Occipital lobe (tissue), 1 donor: ENCODE measurements at regions not wholly inside any gene's neighbourhood (a gene's known extent, or its start where the extent isn't known, plus 50 kb on each side); places are given as distances from the start of the nearest gene placed in this dataset.

Source experiments
- DNase-seq: peaks from one replicate; lab custom pipeline; 2025; lab: John Stamatoyannopoulos, UW

DNA sequence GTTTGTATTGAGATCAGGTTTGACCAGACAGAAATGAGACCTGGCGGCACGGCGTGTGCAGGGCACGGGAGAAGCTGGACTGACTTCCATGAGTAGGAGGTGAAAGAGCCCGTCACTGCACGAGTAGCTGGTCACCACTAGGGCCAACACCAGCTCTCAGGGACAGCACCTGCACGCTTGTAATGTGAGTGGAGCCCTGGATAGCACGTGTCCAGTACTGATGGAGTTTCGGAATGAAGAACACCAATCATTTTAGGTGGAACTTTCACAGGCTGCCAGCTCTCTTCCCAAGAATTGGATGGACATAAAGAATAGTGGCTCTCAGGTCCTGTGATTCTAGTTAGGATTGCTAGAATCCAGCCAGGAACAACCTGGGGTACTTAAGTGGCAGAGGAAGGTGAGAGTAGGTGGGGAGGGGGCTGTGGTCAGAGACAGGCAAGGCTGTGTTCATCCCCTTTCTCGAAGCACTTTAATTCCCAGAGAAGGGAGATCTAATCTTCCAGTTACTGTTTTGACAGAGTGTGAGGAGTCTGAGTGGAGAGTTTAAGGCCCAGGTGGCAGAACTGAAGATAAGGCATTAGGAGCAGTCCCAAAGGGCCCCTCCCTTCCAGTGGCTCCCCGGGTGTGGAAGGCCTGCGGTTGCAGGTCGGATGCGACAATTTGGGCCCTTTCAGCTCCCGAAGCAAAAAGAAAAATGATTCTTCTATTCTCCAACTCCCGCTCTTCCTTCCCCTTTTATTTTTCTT is 314.8 kb downstream of the QKI start:
- no peak for DNase-seq

DNA sequence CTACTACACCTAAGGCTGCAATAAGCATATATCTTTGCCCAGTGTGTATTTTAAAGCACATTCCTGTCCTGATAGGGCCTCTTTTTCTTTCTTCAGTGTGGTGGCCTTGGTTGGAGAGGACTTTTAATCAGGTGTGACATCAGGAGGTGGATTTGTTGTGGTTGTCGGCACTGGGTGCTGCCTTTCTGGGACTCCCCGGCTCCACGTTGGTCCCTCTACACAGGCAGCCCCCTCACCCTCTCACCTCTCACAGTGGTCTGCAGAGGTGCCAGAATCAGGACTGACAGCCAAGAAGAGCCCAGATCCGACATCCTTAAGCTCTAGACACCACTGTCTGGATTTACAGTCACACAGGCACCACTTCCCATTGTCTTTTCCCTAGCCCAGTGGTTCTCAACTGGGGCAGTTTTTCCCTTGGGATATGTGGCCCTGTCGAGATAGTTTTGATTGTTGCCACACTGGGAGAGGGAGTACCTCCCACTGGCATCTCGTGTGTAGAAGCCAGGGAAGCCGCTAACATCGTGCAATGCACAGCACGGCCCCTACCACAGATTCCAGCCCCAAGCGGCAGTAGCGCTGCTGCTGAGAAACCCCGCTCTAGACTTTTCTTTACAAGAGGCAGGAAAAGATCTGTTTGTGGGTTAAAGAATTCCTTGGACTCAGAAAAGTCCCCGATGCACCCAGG is 314.1 kb downstream of the QKI start:
- DNase-seq, result no peak

DNA sequence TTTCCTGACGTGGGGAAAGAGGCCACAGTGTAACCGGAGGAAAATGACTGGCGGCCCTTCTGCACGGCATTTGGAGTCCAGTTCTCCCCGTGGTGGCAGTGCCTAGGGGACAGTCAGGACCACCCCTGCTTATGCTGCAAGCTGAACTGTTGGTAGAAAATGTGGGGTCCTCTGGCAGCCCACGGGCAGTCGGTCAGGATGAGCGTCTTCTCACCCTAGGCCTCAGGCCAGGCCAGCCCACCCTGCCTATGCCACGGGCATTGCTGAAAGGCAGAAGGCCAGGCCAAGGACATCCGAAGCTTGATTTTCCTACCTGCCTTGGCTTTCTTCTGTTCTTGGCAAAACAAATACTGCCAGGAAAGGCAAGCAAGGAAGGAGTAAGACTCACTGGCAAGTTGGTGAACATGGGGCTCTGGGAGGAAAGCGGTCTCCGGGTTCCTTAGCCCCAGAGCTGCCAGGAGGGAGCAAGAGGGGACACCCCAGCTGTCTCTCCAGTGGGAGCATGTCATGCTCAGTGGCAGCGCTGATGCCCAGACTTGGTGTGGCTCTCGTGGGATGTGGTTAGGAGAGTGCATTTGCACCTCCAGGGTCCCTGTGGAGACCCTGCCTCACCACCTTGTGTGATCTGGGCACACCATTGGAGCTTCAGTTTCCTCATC is 311.6 kb downstream of the QKI start:
- DNase-seq, result no peak

DNA sequence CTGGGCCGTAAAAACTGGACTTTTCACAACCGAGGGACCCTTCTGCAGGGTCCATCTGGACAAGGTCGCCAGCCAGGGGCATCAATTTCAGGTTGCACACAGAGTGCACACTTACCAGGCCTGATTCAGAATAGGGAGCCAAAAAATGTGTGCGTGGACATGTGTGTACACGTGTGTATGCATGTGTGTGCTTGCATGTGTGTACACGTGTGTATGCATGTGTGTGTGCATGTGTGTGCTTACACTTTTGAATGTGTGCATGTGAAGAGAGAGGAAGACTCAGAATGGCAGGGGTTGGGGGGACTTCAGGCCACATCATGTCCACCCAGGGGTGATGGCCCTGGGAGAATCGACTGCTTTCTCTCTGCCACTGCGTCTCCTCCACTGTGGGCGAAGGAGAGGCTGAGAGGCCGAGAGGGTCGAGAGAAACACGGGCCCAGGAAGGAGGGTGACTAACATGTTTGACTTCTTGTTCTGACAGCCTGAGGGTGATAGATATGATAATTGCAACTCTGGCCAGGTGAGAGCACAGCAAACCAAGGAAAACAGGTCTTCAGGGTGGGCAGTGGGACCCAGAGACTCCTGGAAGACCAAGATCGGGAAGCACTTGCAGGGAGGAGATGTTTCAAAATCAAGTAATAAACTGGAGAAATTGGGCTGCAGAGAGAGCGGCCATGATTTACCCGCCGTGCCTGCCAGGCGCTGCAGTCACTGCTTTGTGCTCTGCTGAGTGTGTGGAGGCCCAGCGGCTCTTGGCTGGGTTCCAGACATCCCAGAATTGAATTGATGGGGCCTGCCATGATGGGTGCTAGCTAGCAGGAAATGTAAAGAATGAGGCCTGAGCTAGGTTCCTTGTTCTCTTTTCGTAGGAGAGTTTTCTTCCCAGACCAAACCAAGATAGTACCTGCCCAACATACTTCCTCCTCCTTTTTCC is 310.8 kb downstream of the QKI start:
- no peak for DNase-seq

DNA sequence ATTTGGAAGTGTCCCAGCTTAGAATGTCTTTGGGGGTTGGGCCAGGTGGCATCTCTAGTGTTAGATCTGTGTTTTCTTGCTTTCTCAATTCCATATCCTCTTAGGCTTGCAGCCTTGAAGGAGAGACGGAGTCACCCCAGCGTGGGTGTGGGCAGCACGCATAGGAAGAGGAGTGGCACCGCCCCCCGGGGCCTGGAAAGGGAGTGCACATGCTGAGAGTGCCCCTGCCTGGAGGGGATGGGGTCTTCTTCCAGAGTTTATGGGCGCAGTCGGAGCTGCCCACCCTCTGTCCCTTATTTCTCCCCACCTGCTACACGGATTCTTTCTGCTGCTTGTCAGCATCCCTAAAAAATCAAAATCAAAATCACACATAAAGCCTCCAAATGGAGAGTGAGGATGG is 309.7 kb downstream of the QKI start:
- DNase-seq, result no peak

DNA sequence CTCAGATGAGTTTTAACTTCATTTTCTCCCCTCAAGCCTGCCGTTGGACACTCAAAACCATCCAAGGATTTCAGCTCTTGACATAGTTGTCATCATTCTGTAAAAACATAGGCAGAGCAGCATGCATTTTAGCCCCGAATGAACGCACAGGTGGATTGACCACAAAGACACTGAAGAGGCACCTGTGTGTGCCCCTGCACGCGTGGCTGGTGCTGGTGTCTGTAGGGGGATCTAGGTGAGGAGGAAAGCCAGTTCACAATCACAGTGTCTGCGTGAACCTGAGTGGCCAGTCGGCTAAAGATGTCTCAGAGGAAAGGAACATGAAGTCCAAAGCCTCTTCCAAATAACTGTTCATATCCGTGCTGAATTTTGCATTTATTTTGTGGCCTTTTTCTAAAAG is 309.2 kb downstream of the QKI start:
- DNase-seq, result no peak

DNA sequence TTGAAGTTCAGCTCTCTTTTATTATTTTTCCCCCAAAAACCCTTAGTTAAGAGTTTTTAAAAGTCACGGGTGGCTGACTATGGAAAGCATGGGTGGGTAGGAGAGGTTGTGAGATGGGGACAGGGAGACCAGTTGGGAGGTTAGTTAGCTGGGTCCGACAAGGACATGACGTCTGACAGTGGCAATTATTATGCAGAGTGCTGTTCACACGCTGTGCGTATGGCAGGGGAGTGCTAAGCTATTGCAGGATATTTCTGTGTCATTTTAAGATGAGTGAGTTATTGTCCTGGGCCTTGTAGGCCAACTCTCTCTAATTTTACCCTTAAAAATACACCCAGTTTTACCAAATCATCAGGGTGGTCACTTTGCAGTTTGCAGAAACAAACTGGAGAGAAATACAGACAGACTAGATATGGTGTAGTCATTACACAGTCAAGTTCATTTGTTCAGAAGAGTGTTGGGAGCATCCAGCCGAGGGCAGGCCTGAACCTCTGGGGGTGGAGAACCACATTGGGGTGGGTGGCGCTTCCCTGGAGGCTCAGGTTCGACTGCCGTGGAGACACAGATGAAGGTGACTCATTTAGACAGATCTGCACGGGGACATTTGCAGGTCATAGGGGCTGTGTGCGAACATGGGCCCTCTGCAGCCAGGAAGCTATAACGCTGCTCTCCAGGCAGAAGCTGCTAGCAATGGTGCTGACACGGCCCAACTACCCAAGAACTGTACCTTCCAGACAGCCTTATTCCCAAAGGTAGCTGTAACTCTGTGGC is 307.6 kb downstream of the QKI start:
- no peak for DNase-seq

DNA sequence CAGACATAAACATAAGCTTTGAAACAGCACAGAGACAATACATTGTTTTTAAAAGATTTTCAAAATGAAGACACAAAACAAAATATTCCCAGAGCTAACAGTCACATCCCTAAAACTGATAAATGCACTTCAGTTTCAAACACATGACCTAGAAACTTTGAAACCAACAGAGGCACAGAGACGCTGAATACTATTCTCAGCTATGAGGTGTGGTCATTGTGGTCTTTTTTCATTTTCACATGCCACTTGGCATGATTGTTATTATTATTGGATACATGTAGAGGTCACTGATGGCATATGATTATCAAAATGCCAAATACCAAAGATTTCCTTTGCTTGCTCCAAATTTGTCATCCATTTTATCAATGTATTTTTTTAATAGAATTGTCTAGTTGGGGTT is 306.9 kb downstream of the QKI start:
- DNase-seq, result no peak

DNA sequence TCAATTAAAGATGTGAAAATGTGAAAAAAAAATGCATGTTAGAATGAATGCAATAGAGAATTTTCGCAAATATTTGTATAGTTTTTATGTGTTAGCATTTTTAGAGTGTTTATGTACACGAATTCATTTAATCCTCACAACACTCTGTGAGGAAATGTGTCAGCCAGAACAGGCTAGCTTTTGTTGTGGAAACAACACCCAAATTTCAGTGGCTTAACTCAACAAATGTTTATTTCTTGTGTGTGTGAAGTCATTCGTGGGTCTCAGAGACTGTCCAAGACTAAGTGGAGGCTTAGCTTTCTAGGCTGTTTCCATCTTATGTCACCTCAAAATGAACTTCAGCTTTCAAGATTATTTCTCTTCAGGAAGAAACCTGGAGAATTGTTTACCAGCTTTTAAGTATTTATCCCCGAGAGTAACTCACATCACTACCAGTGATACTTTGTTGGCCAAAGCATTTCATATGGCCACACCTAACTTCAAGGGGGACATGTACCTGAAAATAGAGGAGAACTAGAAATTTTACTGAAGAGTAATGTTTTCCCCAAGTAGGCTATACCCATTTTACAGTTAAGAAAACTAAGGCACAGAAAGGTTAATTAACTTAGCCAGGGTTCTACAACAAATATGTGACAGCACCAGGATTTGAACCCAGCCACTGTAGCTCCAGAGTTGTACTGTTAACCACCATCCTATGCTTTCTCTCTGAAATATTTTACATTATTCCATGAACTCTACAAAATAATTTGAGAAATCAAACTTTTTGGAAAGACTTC is 306.1 kb downstream of the QKI start:
- no peak for DNase-seq

DNA sequence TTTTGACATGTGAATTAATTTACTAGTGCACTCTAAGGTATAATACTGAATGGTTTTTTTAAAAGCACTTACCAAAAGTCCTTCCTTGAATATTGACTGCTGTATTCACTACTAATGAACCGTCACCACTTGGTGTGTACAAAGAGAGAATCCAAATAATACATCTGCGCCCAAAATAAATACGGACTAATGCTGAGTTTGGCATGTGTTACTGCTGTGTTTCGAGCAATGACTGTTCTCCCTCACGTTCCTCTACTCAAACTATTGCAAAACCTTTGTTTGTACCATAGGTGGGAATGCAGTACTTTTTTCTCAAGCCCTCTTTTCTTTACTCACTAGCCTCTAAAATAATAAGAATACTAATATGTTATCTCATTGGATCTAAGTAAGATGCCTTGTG is 305.5 kb downstream of the QKI start:
- no peak for DNase-seq

DNA sequence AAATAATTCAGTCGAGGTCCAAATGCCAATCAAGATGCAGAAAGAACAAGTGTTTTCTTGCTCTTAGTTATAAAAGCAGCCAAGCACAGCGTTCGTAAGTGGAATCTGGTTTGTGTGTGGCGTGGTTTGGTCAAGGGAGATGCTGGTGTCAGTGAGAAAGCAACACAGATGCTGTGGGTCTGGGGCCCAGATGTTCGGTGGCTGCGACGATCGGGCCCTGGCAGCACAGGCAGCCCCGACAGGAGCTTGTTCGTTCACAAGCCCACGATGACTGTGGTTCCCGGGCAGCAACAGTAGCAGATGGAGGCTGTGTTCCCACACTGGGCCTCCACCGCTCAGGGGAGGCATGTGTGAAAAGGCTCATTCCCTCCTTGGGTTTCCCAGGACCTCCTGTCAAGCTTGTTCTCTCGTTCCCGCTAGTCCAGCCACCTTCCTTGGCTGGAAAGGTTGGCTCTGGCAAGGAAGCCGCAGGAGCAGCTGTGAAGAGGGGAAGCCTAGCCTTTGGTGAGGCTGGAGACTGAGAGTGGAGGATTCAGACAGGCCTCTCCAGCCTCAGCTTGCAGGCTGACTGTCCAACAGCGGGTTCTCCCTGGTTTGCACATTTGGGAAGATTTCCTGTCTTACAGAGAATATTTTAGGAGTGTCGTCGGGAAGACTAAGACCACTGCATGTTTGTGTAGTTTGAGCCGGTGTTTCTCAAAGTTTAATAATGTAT is 304.7 kb downstream of the QKI start:
- no peak for DNase-seq

DNA sequence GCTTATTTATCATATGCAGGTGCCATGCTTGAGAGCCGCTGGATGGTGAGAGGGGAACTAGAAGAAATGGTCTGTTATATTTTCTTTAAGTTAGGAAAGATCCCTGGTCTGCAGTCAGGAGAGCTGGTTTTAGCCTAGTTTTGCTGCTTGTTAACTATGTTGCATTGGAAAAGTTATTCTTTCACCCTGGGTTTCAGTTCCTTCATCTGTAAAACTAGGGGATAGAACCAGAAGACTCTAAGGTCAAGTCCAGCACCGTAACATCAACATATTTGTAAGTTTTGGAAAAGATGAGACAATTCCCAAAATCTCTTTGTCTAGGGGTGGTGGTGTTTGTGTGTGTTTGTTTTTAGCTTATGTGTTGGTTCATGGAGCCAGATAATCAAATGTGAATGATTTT is 304.0 kb downstream of the QKI start:
- no peak for DNase-seq

DNA sequence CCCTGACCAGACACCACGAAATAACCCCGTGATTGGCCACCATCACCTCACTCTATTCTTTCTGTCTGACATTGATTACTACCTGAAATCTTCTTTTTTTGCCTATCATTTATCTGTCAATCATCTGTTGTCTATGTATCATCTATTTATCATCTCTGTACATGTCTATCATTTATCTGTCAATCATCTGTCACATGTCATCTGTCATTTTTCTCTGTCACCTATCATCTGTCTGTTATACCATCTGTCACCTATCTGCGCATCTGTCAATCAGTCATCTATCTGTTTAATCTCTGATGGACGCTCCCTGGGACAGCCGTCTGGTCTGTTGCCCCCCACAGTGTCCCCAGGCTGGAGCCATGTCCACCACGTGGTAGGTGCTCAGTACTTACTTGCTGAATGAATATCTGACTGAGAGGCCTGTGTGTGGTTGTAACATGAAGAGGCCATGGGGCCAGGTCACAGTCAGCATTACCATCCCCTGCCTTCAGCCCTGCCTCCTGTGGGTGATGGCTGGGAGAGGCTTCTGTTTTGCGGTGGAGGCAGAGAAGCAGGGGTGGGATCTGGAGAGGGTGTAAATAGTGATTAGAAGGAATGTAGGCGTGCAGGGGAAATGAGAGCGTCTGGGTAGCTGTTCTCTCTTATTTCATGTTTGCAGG is 302.7 kb downstream of the QKI start:
- DNase-seq, result no peak

DNA sequence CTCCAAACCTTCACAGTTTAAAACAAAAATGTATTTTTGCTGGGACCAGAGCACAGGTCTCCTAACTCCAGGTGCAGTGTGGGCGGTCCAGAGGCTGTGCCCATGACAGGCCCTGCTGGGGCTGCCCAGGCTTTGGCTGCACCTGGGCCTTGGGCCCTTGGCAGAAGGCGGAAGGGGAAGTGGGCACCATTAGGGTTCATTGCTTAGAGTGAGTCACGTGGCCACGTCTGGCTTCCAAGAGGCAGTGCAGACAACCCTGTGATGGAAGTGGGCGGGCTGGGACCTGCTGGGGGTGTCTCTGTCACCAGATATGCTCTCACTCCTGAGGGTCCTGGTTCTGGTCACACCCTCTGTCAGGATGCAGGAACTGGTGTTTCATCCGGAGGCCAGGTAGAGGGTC is 302.2 kb downstream of the QKI start:
- DNase-seq, result no peak

DNA sequence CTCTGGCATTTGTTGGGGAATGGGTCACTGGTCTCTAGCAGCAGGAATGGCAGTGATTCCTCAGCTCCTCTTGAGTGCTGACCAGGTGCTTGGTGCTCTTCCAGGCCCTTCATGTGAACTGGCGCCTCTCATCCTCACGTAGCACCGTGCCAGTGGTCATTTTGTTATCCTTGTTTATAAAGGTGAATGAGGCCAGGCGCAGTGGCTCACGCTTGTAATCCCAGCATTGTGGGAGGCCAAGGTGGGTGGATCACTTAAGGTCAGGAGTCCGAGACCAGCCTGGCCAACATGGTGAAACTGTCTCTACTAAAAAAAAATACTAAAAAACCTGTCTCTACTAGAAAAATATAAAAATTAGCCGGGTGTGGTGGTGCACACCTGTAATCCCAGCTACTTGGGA is 301.3 kb downstream of the QKI start:
- DNase-seq, result no peak

DNA sequence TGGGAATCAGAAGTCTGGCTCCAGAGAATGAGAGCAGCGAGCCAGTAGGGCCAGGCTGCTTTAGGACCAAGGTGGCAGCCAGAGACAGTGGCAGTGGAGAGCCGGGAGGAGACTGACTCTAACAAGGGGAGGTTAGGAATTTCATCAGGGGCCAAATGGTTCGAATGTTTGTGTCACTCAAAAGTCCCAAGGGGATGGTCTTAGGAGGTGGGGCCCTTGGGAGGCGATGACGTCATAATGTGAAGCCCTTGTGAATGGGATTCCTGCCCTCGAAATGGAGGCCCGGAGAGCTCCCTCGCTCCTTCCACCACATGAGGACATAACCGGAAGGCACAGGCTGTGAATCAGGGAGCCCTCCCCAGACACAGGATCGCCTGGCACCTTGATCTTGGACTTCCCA is 299.7 kb downstream of the QKI start:
- DNase-seq, result no peak

DNA sequence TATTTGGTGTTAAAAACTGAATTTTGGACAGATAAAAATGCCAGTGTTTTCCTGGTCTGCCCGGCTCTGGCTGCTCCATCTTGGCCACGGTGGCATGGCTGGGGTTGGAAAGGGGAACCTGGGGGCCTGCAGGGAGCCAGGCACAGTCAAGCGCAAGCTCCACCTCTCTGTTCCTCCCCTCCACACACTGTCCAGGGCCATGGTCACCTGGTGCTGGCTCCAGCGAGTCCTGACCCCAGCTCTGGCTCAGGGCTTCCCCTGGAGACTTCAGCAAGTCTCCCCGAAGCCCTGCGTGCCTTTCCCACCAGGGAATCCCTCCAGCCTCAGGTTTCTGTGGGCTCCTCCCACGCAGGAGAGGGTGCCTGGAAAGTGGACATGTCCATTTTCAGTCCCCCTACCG is 298.5 kb downstream of the QKI start:
- no peak for DNase-seq

DNA sequence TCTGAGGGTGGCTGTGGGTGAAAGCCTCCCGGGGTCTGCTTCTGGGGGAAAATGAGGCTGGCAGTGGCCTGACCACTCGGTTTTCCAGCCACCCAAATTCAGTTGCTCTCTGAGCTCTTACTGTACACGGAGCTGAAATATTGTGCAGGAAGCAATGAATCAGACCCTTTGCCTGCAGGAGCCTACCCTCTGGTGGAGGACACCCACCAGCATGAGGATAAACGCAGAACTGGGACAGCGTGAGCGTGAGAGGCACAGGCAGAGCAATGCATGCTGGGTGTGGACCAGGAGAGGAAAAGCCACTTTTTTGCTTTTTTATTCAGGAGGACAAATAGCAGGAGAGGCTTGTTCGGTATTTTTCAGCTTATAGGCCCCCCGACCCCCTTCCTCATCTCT is 298.0 kb downstream of the QKI start:
- peak; percentile 28 for DNase-seq
